Left lung (tissue), 4 donors: ENCODE measurements at regions not wholly inside any gene's neighbourhood (a gene's known extent, or its start where the extent isn't known, plus 50 kb on each side); places are given as distances from the start of the nearest gene placed in this dataset.

Experiments used
- ATAC-seq: fragments of 200-7000 bp; cut with Tn5 transposase; one replicate; pipeline ENCODE4 v1.9.1; 2020; ENCODE audit warnings: moderate library complexity
- DNase-seq, 4 donors: peaks; one replicate each; pipeline ENCODE4 v3.0.0-alpha.2; 2013 to 2020
- H3K27ac ChIP-seq, 2 donors: fragments of 200-600 bp; sonication (generic) in 1 of 2; one replicate each; pipeline versions ENCODE4 v1.5.0 to v1.8.0; 2020 to 2021
- H3K27me3 ChIP-seq, 2 donors: fragments of 200-600 bp; sonication (generic) in 1 of 2; one replicate each; pipeline versions ENCODE4 v1.5.0 to v1.8.0; 2020 to 2021
- H3K36me3 ChIP-seq, 2 donors: fragments of 200-600 bp; sonication (generic) in 1 of 2; one replicate each; pipeline versions ENCODE4 v1.5.0 to v1.8.0; 2020 to 2021
- H3K4me1 ChIP-seq, 2 donors: fragments of 200-600 bp; one replicate each; pipeline ENCODE4 v1.8.0; 2021
- H3K4me3 ChIP-seq, 2 donors: fragments of 200-600 bp; sonication (generic) in 1 of 2; one replicate each; pipeline versions ENCODE4 v1.5.0 to v1.8.0; 2020 to 2021; ENCODE audit warnings: mild to moderate bottlenecking in 1 of 2
- H3K9me3 ChIP-seq, 2 donors: fragments of 200-600 bp; sonication (generic) in 1 of 2; one replicate each; pipeline versions ENCODE4 v1.5.0 to v1.8.0; 2020 to 2021
- intact Hi-C, 2 donors: fragments of 100-400 bp; cut with DNase I; formaldehyde crosslinking; loops; one replicate each; pipeline versions ENCODE4 v1.11.2 to v1.14.2; 2022
- TF ChIP-seq, protein P1 (sequence below), 2 donors: fragments of 200-600 bp; sonication (generic) in 1 of 2; IDR thresholded peaks; one replicate each; pipeline versions ENCODE4 v1.5.0 to v1.8.0; 2021; ENCODE audit warnings: antibody characterized with exemption in 2 of 2
- donor health status: DM: no; HTN: yes; CAD: no.
- donor health status: DM: no; HTN: no; CAD: no.

DNA sequence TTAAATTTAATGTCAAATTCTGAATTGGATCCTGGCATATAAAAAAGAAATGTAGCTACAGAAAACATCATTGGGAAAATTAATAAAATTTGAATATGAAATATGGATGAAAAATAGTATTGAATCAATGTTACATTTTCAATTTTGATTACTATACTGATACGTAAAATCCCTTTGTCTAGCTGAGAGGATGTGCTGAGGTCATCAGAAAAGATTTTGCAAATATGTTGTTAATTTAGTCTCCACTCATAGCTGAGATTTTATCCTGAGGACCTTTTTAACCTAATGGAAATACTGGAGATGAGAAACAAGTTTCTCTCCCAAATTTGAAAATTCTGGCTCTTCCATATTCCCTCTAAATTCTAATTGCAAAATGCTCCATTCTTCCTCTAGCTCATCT is 84.4 kb upstream of the ADAMTS16 start:
- H3K27me3 ChIP-seq: peaks cover 0 to 5% of the 10 kb centered on the region in 2 donors
- no peaks in the 10 kb centered on the region for H3K36me3 ChIP-seq
- H3K27ac ChIP-seq: no peak overlapping the region
- intact Hi-C loops: no loop called here
- DNase-seq: no peak
- H3K4me1 ChIP-seq: no peaks in the 10 kb centered on the region
- no peak overlapping the region for H3K4me3 ChIP-seq
- no peak for ATAC-seq
- TF ChIP-seq, protein P1, sequence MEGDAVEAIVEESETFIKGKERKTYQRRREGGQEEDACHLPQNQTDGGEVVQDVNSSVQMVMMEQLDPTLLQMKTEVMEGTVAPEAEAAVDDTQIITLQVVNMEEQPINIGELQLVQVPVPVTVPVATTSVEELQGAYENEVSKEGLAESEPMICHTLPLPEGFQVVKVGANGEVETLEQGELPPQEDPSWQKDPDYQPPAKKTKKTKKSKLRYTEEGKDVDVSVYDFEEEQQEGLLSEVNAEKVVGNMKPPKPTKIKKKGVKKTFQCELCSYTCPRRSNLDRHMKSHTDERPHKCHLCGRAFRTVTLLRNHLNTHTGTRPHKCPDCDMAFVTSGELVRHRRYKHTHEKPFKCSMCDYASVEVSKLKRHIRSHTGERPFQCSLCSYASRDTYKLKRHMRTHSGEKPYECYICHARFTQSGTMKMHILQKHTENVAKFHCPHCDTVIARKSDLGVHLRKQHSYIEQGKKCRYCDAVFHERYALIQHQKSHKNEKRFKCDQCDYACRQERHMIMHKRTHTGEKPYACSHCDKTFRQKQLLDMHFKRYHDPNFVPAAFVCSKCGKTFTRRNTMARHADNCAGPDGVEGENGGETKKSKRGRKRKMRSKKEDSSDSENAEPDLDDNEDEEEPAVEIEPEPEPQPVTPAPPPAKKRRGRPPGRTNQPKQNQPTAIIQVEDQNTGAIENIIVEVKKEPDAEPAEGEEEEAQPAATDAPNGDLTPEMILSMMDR (IDR thresholded peaks at IDR 0.05): no peak
- H3K9me3 ChIP-seq: no peaks in the 10 kb centered on the region

DNA sequence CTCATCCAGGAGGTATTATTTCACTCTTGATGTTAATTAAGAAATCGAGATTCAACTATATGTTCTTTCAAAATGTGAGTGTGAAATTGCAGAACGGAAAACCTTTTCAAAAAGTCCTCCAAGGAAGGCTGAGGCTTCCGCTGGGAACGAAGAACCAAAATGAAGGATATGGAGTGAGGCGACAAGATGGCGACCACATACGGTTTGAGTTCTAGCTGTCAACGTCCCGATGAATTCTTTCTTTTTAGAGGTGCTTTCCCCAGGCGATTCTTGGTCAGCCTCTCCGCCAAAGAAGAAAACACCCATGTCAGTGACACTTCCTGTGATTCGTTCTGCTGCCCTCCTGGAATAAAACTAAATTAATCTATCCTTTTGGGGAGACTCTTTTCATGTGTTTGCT is 78.3 kb upstream of the ADAMTS16 start:
- Histone ChIP-seq H3K27ac (no peak overlapping the region), H3K27me3 (peaks cover 0 to 5% of the 10 kb centered on the region in 2 donors), H3K9me3 (no peaks in the 10 kb centered on the region), H3K4me1 (no peaks in the 10 kb centered on the region), H3K36me3 (no peaks in the 10 kb centered on the region), H3K4me3 (no peak overlapping the region)
- DNase-seq (no peak), ATAC-seq (no peak)
- TF ChIP-seq, protein P1 (IDR thresholded peaks at IDR 0.05): no peak
- intact Hi-C loops: no loop called here

GRCh38 chr5:5062525-5063302 is 77.4 kb upstream of the ADAMTS16 start:
- no peak overlapping the region for H3K27ac ChIP-seq
- intact Hi-C loops: no loop called here
- no peaks in the 10 kb centered on the region for H3K4me1 ChIP-seq
- no peak for ATAC-seq
- H3K27me3 ChIP-seq: no peaks in the 10 kb centered on the region
- no peak for DNase-seq
- TF ChIP-seq, protein P1 (IDR thresholded peaks at IDR 0.05): no peak
- H3K9me3 ChIP-seq: no peaks in the 10 kb centered on the region
- no peak overlapping the region for H3K4me3 ChIP-seq
- no peaks in the 10 kb centered on the region for H3K36me3 ChIP-seq

GRCh38 chr5:5063533-5063953 is 76.6 kb upstream of the ADAMTS16 start:
- Histone ChIP-seq H3K27ac (no peak overlapping the region), H3K4me1 (no peaks in the 10 kb centered on the region), H3K4me3 (no peak overlapping the region), H3K9me3 (no peaks in the 10 kb centered on the region), H3K36me3 (no peaks in the 10 kb centered on the region), H3K27me3 (no peaks in the 10 kb centered on the region)
- no peak for ATAC-seq
- intact Hi-C loops: no loop called here
- TF ChIP-seq, protein P1 (IDR thresholded peaks at IDR 0.05): no peak
- no peak for DNase-seq

DNA sequence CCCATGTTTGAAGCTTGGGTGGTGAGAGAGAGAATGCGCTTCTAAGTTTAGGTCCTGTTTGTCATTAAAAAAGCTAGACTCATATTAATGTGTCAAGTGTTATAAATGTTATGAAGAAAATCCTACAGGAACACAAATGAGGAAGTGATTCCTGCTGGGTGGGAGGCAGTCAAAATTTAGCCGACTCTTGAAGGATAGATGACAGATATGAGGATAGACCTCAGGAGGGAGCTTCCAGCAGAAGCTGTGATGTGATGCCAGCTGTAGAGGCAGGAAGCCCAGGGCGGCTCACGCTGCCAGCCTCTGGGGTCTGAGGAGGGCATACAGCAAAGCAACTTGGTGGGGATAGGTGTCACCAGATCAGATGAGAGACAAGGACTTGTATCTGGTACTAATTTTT is 74.7 kb upstream of the ADAMTS16 start:
- no peak for ATAC-seq
- intact Hi-C loops: no loop called here
- Histone ChIP-seq H3K4me3 (no peak overlapping the region), H3K36me3 (no peaks in the 10 kb centered on the region), H3K4me1 (no peaks in the 10 kb centered on the region), H3K27ac (no peak overlapping the region), H3K27me3 (no peaks in the 10 kb centered on the region), H3K9me3 (no peaks in the 10 kb centered on the region)
- DNase-seq: no peak
- TF ChIP-seq, protein P1 (IDR thresholded peaks at IDR 0.05): no peak
